GM12878 (cell line): ENCODE measurements at regions not wholly inside any gene's neighbourhood (a gene's known extent, or its start where the extent isn't known, plus 50 kb on each side); places are given as distances from the start of the nearest gene placed in this dataset.

ENCODE experiments used
- ATAC-seq: fragments of 200-7000 bp; cut with Tn5 transposase; 3 replicates; pipeline ENCODE4 v1.9.1; 2020; ENCODE audit warnings: mild to moderate bottlenecking, moderate library complexity
- BruUV-seq: library from RNA; stranded (reverse); fragments of 400-500 nt; replicated peaks from 2 replicates; lab custom pipeline; 2021; lab: Mats Ljungman, UMichigan
- CTCF ChIA-PET: fragments of 300-600 bp; sonication (Branson Sonifier 250); formaldehyde crosslinking; extraction: SDS; loops from one replicate; lab custom pipeline; 2021; ENCODE audit warnings: inconsistent platforms; lab: Yijun Ruan, JAX
- POLR2A ChIA-PET: fragments of 350-600 bp; formaldehyde crosslinking; extraction: SDS; loops from one replicate; lab custom pipeline; 2021; ENCODE audit warnings: inconsistent platforms; lab: Charles Lee
- RAD21 ChIA-PET: fragments of 300-600 bp; sonication (Branson Sonifier 250); formaldehyde crosslinking; loops from one replicate; lab custom pipeline; 2023; ENCODE audit warnings: antibody characterized with exemption; ENCODE audit not compliant: unreplicated experiment; lab: Charles Lee
- SMC1A ChIA-PET: fragments of 300-600 bp; sonication (Branson Sonifier 250); formaldehyde crosslinking; loops from one replicate; lab custom pipeline; 2023; ENCODE audit not compliant: unreplicated experiment, uncharacterized antibody; lab: Charles Lee
- DNase-seq: peaks from one replicate; pipeline ENCODE4 v3.0.0-alpha.2; 2011; ENCODE audit warnings: low read depth, low spot score
- FAIRE-seq: peaks from 3 replicates; lab custom pipeline; 2011; peaks lifted over from hg19 to GRCh38; lab: Jason Lieb, UNC
- H2AFZ ChIP-seq: 2 replicates; pipeline ENCODE4 v1.6.0; 2011; ENCODE audit warnings: low read depth, low read length, control low read depth; ENCODE audit not compliant: control insufficient read depth
- H3K27ac ChIP-seq: 2 replicates; pipeline ENCODE4 v1.5.1; 2011; ENCODE audit warnings: control low read depth; ENCODE audit not compliant: control insufficient read depth, insufficient read depth
- H3K27me3 ChIP-seq, 2 experiments: replicated peaks in 1 of 2; 2 replicates each; pipeline versions ENCODE4 v1.6.0 to v1.6.1; 2011; ENCODE audit warnings: low read length in 1 of 2; ENCODE audit not compliant: control insufficient read depth in 2 of 2, insufficient read depth in 2 of 2
- H3K36me3 ChIP-seq, 2 experiments: 2 replicates each; pipeline ENCODE4 v1.5.1; 2011; ENCODE audit warnings: low read length in 1 of 2; ENCODE audit not compliant: control insufficient read depth in 2 of 2, insufficient read depth in 2 of 2
- H3K4me1 ChIP-seq: 2 replicates; pipeline ENCODE4 v1.6.1; 2011; ENCODE audit warnings: mild to moderate bottlenecking, low read length, moderate library complexity, mixed read lengths; ENCODE audit not compliant: control insufficient read depth, insufficient read depth
- H3K4me2 ChIP-seq: 2 replicates; pipeline ENCODE4 v1.6.0; 2011; ENCODE audit warnings: control low read depth; ENCODE audit not compliant: control insufficient read depth, insufficient read depth
- H3K4me3 ChIP-seq: fragments of 200-600 bp; sonication (generic); 2 replicates; pipeline ENCODE4 v1.5.1; 2016
- H3K79me2 ChIP-seq: 2 replicates; pipeline ENCODE4 v1.6.0; 2011; ENCODE audit warnings: low read length; ENCODE audit not compliant: control insufficient read depth, insufficient read depth
- H3K9ac ChIP-seq: 2 replicates; pipeline ENCODE4 v1.8.0; 2011; ENCODE audit warnings: low read length, control low read depth, mixed read lengths; ENCODE audit not compliant: control insufficient read depth, insufficient read depth
- H3K9me3 ChIP-seq: replicated peaks from 3 replicates; pipeline ENCODE4 v1.5.1; 2011; ENCODE audit warnings: mild to moderate bottlenecking, low read length; ENCODE audit not compliant: control insufficient read depth, insufficient read depth
- H4K20me1 ChIP-seq: 2 replicates; pipeline ENCODE4 v1.6.0; 2011; ENCODE audit not compliant: control insufficient read depth, insufficient read depth
- EED ChIP-seq: sonication (generic); IDR thresholded peaks from 2 replicates; pipeline ENCODE4 v1.6.1; 2016; ENCODE audit warnings: antibody characterized with exemption, low read depth
- FOS ChIP-seq: IDR thresholded peaks from 3 replicates; pipeline ENCODE4 v1.6.1; 2011; ENCODE audit warnings: borderline replicate concordance; ENCODE audit not compliant: insufficient read length; ENCODE audit errors: extremely low read depth
- JUNB ChIP-seq: IDR thresholded peaks from 2 replicates; pipeline ENCODE4 v1.6.1; 2016; ENCODE audit warnings: antibody characterized with exemption, mild to moderate bottlenecking
- LARP7 ChIP-seq: fragments of 450-650 bp; IDR thresholded peaks from 2 replicates; pipeline ENCODE4 v1.6.1; 2017; ENCODE audit warnings: mild to moderate bottlenecking
- NFXL1 ChIP-seq: fragments of 450-650 bp; IDR thresholded peaks from 2 replicates; pipeline ENCODE4 v1.6.1; 2017; ENCODE audit warnings: antibody characterized with exemption, mild to moderate bottlenecking, borderline replicate concordance
- NRF1 ChIP-seq: conservative IDR thresholded peaks from 2 replicates; pipeline ENCODE4 v1.6.1; 2011; ENCODE audit warnings: mild to moderate bottlenecking, low read depth, low read length, improper control_type of control experiment
- POLR2AphosphoS5 ChIP-seq: IDR thresholded peaks from 2 replicates; pipeline ENCODE4 v1.6.1; 2011; ENCODE audit warnings: mild to moderate bottlenecking, low read length, inconsistent platforms
- RB1 ChIP-seq: fragments of 450-650 bp; formaldehyde crosslinking; IDR thresholded peaks from 2 replicates; pipeline ENCODE4 v1.6.1; 2017; ENCODE audit warnings: mild to moderate bottlenecking, borderline replicate concordance
- YY1 ChIP-seq: IDR thresholded peaks from 2 replicates; pipeline ENCODE4 v1.6.1; 2011; ENCODE audit warnings: low read depth, mild to moderate bottlenecking, low read length
- WGBS: methylation state at CpG from one replicate; pipeline ENCODE4 v1.1.6; 2016; ENCODE audit warnings: low lambda C conversion rate; ENCODE audit not compliant: insufficient replicate concordance, insufficient coverage; ENCODE audit errors: missing lambda C conversion rate; 5-methylcytosine and 5-hydroxymethylcytosine counted together
- in situ Hi-C: fragments of 300-500 bp; cut with MboI; formaldehyde crosslinking; loops from 9 replicates; pipeline ENCODE4 v1.14.3; 2018; ENCODE audit warnings: mixed read lengths
- intact Hi-C: fragments of 100-400 bp; cut with micrococcal nuclease; formaldehyde crosslinking; loops from one replicate; pipeline ENCODE4 v1.14.2; 2022; ENCODE audit not compliant: unreplicated experiment

GRCh38 chr18:43181711-43182110 is 66.2 kb upstream of the RIT2 start (continued):
- TF ChIP-seq RB1 = no peak
- TF ChIP-seq POLR2AphosphoS5 = no peak
- no peak for TF ChIP-seq LARP7

GRCh38 chr18:43180814-43181213 is 65.3 kb upstream of the RIT2 start:
- WGBS = 0% methylated on average over 2 of the region's 2 CpGs
- POLR2A ChIA-PET = no interaction called here
- intact Hi-C loops (no loop called here), in situ Hi-C loops (no loop called here)
- Histone ChIP-seq H3K27ac (no peak overlapping the region), H3K36me3 (no peaks in the 10 kb centered on the region), H3K4me2 (no peak overlapping the region), H3K9me3 (no peaks in the 10 kb centered on the region), H3K27me3 (no peaks in the 10 kb centered on the region), H3K4me1 (no peaks in the 10 kb centered on the region), H3K79me2 (no peaks in the 10 kb centered on the region), H4K20me1 (no peaks in the 10 kb centered on the region), H3K9ac (no peak overlapping the region), H3K4me3 (no peak overlapping the region), H2AFZ (no peak overlapping the region)
- no peak for FAIRE-seq
- ATAC-seq = no peak
- RAD21 ChIA-PET = no interaction called here
- SMC1A ChIA-PET = no interaction called here
- DNase-seq = no peak
- BruUV-seq = no TSS peak
- CTCF ChIA-PET = interaction anchor here (1.5 kb wide), 1 partner anchor 11 kb away, joined by 5 read pairs; no protein-coding TSS in a partner anchor
- TF ChIP-seq YY1 = no peak
- TF ChIP-seq FOS = no peak
- TF ChIP-seq EED = no peak
- TF ChIP-seq JUNB = no peak
- no peak for TF ChIP-seq NRF1
- no peak for TF ChIP-seq NFXL1
